Naive thymus-derived CD8-positive, alpha-beta T cell (primary cell): ENCODE measurements at regions not wholly inside any gene's neighbourhood (a gene's known extent, or its start where the extent isn't known, plus 50 kb on each side); places are given as distances from the start of the nearest gene placed in this dataset.

Source experiments
- ATAC-seq, 2 donors: fragments of 150-1000 bp; cut with Tn5 transposase in 1 of 2; sonication (Bioruptor Pico), chemical (Tn5 transposase) in 1 of 2; 1 replicate in 1 of 2; 2 replicates in 1 of 2; pipeline ENCODE4 v1.10.0; 2021; ENCODE audit warnings: mild to moderate bottlenecking in 2 of 2, moderate library complexity in 2 of 2
- POLR2A ChIA-PET: fragments of 350-600 bp; sonication (Branson Sonifier 250); formaldehyde crosslinking; loops from one replicate; lab custom pipeline; 2021; ENCODE audit warnings: antibody characterized with exemption; lab: Charles Lee
- DNase-seq, 10 donors: peaks; one replicate each; pipeline versions ENCODE4 v3.0.0 to v3.0.0-alpha.2; 2020 to 2022
- H3K27ac Mint-ChIP-seq, 10 donors: one replicate each; pipeline ENCODE4 v1.8.0; 2020 to 2022; ENCODE audit warnings: mild to moderate bottlenecking in 10 of 10, mixed read lengths in 10 of 10, moderate library complexity in 4 of 10, inconsistent platforms in 1 of 10
- H3K27me3 Mint-ChIP-seq, 5 donors: one replicate each; pipeline ENCODE4 v1.8.0; 2021 to 2022; ENCODE audit warnings: mixed read lengths in 5 of 5
- H3K36me3 Mint-ChIP-seq, 3 donors: one replicate each; pipeline ENCODE4 v1.8.0; 2020 to 2022; ENCODE audit warnings: mixed read lengths in 3 of 3, mild to moderate bottlenecking in 2 of 3, inconsistent platforms in 1 of 3
- H3K4me1 Mint-ChIP-seq, 4 donors: one replicate each; pipeline ENCODE4 v1.8.0; 2021 to 2022; ENCODE audit warnings: mixed read lengths in 4 of 4
- H3K4me3 Mint-ChIP-seq, 10 donors: one replicate each; pipeline ENCODE4 v1.8.0; 2020 to 2022; ENCODE audit warnings: mild to moderate bottlenecking in 10 of 10, mixed read lengths in 10 of 10, moderate library complexity in 6 of 10, inconsistent platforms in 1 of 10
- H3K9me3 Mint-ChIP-seq, 9 donors: one replicate each; pipeline ENCODE4 v1.8.0; 2020 to 2022; ENCODE audit warnings: mixed read lengths in 9 of 9, mild to moderate bottlenecking in 3 of 9, inconsistent platforms in 1 of 9, moderate library complexity in 1 of 9

DNA sequence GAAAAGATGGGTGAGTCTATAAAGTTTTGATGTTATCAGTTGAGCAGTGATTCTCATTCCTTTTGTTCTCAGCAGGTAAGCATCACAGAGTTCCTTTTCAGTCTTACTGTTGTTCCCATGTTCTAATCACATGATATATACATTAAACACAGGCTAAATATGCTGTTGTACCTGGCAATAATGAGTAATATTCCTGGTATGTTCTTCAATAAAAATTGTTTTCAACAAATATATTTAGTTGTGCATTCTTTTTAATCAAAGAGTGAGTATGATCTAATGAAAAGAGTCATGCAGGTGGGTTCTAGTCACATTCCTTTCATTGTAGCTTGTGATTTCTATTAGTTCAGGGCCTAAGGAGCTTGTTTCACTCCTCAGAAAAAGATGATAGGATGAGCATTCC, 288.3 kb upstream of the NETO1 start:
- no peak for ATAC-seq
- H3K9me3 Mint-ChIP-seq, result peaks cover 0 to 8% (median 0%) of the 10 kb centered on the region in 9 donors
- DNase-seq, result no peak
- H3K4me1 Mint-ChIP-seq, result no peaks in the 10 kb centered on the region
- H3K36me3 Mint-ChIP-seq, result no peaks in the 10 kb centered on the region
- POLR2A ChIA-PET, result no interaction called here
- H3K27ac Mint-ChIP-seq, result no peak overlapping the region
- no peak overlapping the region for H3K4me3 Mint-ChIP-seq
- no peaks in the 10 kb centered on the region for H3K27me3 Mint-ChIP-seq

DNA sequence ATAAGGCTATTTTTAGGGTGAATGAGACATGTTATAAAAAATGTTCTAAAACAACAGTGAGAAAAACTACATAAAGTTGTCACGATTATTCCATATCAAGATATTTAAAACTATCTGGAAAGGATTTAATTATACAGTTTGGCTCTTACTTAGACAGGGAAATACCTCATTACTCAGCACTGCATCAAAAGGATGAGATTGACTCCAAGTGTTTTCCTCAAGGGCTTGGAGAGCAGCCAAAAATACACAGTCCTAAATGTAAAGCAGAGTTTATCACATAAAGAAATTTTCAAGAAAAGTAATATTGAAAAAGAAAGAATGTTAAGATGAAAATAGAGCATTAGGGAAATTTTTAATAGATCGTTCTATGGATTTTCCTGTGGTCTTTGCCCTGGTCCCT, 285.5 kb upstream of the NETO1 start:
- no peaks in the 10 kb centered on the region for H3K36me3 Mint-ChIP-seq

DNA sequence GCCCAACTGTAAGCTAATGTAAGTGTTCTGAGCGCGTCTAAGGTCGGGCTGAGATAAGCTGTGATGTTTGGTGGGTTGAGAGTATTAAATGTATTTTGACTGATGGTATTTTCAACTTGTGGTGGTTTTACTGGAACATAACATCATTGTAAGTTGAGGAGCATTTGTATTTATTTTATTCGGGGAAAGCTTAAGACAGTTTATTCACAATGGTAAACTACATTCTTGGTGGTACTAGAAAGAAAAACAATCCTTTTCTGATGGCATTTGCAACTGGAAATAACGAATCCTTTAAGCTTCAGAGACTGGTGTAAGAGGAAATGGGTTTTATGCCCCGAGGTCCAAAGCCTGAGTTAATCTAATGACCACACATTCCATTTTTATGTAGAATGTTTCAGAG, 283.3 kb upstream of the NETO1 start:
- Mint-ChIP-seq H3K9me3 (peaks cover 0 to 9% (median 0%) of the 10 kb centered on the region in 9 donors), H3K36me3 (no peaks in the 10 kb centered on the region), H3K27me3 (no peaks in the 10 kb centered on the region), H3K27ac (no peak overlapping the region), H3K4me3 (no peak overlapping the region), H3K4me1 (no peaks in the 10 kb centered on the region)
- no peak for DNase-seq
- no peak for ATAC-seq
- POLR2A ChIA-PET, result no interaction called here

More for the DNA sequence above, 285.5 kb upstream of the NETO1 start:
- H3K4me3 Mint-ChIP-seq, result no peak overlapping the region
- no peak for DNase-seq
- peaks cover 0 to 4% (median 0%) of the 10 kb centered on the region in 9 donors for H3K9me3 Mint-ChIP-seq
- no peak for ATAC-seq
- H3K4me1 Mint-ChIP-seq, result no peaks in the 10 kb centered on the region
- POLR2A ChIA-PET, result no interaction called here
- H3K27me3 Mint-ChIP-seq, result no peaks in the 10 kb centered on the region
- H3K27ac Mint-ChIP-seq, result no peak overlapping the region

DNA sequence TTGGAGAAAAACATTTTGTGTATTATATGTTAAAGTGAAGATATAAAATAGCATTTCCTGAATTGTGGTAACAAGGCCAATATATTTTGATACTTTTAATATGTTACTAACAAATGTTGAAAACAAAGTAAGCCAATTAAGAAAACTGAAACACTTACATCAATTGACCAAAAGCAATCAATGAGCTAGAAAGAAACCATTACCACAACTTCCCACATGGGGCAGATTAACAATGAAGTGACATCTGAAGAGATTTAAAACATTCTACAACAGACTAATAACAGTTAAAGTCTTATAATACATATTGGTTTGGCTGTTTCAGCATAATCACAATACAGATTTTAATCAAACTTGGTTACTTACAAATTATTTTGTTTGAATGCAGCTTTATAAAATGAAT, 282.4 kb upstream of the NETO1 start:
- H3K9me3 Mint-ChIP-seq, result peaks cover 0 to 9% (median 0%) of the 10 kb centered on the region in 9 donors
- H3K36me3 Mint-ChIP-seq, result no peaks in the 10 kb centered on the region
- H3K27ac Mint-ChIP-seq, result no peak overlapping the region
- POLR2A ChIA-PET, result no interaction called here
- no peaks in the 10 kb centered on the region for H3K27me3 Mint-ChIP-seq
- DNase-seq, result no peak
- ATAC-seq, result no peak
- H3K4me3 Mint-ChIP-seq, result no peak overlapping the region
- no peaks in the 10 kb centered on the region for H3K4me1 Mint-ChIP-seq

DNA sequence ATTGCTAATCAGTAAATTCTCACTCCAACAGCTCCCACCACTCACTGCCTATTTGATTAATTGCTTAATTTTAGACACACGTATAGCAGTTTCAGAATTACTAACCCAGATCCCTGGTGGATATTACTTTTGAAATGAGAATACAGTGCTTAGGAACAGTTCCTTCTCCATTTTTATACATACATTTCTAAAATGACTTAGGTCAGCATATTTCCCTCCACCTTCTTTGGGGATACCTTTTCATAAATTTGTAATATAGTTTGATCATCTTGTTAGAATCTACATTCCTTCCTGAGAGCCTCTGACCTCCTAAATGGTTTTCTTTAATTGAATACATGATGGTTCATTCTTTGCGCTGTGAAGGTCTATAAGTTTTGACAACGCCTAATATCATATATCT, 279.8 kb upstream of the NETO1 start:
- POLR2A ChIA-PET, result no interaction called here
- Mint-ChIP-seq H3K27me3 (no peaks in the 10 kb centered on the region), H3K36me3 (no peaks in the 10 kb centered on the region), H3K9me3 (peaks cover 0 to 9% (median 0%) of the 10 kb centered on the region in 9 donors), H3K27ac (no peak overlapping the region), H3K4me1 (no peaks in the 10 kb centered on the region), H3K4me3 (no peak overlapping the region)
- no peak for DNase-seq
- ATAC-seq, result no peak

DNA sequence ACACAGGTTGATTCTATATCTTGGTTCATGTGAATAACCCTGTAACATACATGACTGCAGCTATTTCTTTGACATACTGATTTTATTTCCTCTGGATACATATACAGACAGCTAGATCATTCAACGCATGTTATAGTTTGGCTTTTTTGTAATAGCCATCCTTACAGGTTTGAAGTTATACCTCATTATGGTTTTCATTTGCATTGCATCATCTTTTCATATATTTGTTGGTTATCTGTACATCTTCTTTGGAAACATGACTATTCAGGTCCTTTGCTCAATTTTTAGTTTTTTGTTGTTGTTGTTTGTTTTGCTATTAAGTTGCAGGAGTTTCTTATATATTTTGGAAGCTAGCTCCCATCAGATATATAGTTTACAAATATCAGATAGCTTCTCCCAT, 276.2 kb upstream of the NETO1 start:
- H3K27me3 Mint-ChIP-seq, result no peaks in the 10 kb centered on the region
- no peak for ATAC-seq
- no peak overlapping the region for H3K27ac Mint-ChIP-seq
- H3K9me3 Mint-ChIP-seq, result peaks cover 0 to 7% (median 0%) of the 10 kb centered on the region in 9 donors
- H3K36me3 Mint-ChIP-seq, result no peaks in the 10 kb centered on the region
- no peak for DNase-seq
- H3K4me1 Mint-ChIP-seq, result no peaks in the 10 kb centered on the region
- POLR2A ChIA-PET, result no interaction called here
- no peak overlapping the region for H3K4me3 Mint-ChIP-seq

DNA sequence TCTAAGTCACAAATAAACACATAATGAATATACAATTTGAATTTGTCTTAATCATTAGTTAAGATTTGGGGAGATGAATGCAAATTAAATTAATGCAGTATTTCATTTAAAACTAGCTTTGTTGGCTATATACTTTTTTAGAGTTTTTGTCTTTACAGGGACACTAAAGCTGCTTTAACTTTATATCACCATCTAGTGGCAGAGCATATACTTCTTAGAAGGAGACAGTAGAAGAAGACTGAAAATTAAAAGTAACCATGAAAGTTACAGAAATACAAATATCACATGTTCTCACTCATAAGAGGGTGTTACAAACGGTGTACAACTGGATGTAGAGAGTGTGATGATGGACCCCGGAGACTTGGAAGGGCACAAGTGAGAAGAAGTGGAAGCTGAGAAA, 268.3 kb upstream of the NETO1 start:
- no peak for DNase-seq
- POLR2A ChIA-PET, result no interaction called here
- peaks cover 0 to 12% (median 2%) of the 10 kb centered on the region in 9 donors for H3K9me3 Mint-ChIP-seq
- H3K27ac Mint-ChIP-seq, result no peak overlapping the region
- no peaks in the 10 kb centered on the region for H3K27me3 Mint-ChIP-seq
- H3K4me1 Mint-ChIP-seq, result no peaks in the 10 kb centered on the region
- H3K36me3 Mint-ChIP-seq, result no peaks in the 10 kb centered on the region
- H3K4me3 Mint-ChIP-seq, result no peak overlapping the region
- ATAC-seq, result no peak

DNA sequence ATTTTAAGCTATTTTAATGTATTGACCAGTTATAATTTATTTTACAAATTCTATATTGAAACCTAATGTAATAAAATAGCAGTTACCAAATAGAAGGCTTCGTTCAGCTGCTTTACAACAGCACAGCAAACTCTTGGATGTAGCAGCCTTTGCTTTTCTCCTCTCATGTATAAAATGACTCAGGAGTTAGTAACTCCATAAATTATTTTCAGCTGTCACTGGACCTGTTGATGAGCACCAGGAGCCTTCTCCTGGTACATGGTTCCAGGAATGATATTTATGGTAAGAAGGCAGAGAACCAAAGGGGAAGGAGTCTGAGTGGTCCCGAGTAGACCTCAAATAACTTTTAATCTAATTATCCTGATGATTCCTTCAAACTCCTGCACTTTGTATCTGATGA, 256.4 kb upstream of the NETO1 start:
- Mint-ChIP-seq H3K36me3 (no peaks in the 10 kb centered on the region), H3K9me3 (peaks cover 0 to 16% (median 2%) of the 10 kb centered on the region in 9 donors), H3K27me3 (no peaks in the 10 kb centered on the region), H3K4me3 (no peak overlapping the region), H3K4me1 (peaks cover 0 to 7% (median under 1%) of the 10 kb centered on the region in 4 donors), H3K27ac (no peak overlapping the region)
- no peak for DNase-seq
- no peak for ATAC-seq
- POLR2A ChIA-PET, result no interaction called here

DNA sequence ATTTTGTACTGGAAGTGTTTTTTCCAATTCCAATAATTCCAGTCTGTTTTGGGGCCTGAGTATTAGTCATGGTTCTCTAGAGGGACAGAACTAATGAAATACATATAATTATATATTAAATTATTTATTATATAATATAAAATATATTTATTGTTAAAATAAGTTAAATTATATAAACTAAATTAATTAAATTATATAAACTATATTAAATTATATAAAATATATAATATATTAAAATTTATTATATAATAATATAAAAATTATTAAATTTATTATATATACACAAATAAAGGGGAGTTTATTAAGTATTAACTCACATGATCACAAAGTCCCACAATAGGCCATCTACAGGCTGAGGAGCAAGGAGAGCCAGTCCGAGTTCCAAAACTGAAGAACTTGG, 253.4 kb upstream of the NETO1 start:
- Mint-ChIP-seq H3K36me3 (no peaks in the 10 kb centered on the region), H3K4me1 (peaks cover 0 to 7% (median under 1%) of the 10 kb centered on the region in 4 donors), H3K4me3 (no peak overlapping the region), H3K27ac (no peak overlapping the region), H3K9me3 (peaks cover 0 to 16% (median 0%) of the 10 kb centered on the region in 9 donors), H3K27me3 (no peaks in the 10 kb centered on the region)
- POLR2A ChIA-PET, result no interaction called here
- no peak for DNase-seq
- no peak for ATAC-seq

DNA sequence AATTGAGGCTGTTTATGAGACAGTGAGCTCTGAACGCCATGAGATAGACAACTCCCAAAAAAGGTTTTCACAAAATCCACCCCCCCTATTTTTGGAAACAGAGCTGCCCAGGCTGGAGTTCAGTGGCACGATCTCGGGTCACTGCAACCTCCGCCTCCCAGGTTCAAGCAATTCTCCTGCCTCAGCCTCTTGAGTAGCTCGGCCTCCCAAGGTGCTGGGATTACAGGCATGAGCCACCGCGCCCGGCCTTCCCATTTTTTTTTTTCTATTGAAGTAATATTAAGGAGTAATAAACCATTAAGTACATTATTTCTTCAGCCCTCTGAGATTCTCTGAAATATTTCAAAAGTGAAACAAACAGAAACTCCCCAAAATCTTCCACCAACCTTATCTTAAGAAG, 252.8 kb upstream of the NETO1 start:
- H3K27me3 Mint-ChIP-seq, result no peaks in the 10 kb centered on the region

DNA sequence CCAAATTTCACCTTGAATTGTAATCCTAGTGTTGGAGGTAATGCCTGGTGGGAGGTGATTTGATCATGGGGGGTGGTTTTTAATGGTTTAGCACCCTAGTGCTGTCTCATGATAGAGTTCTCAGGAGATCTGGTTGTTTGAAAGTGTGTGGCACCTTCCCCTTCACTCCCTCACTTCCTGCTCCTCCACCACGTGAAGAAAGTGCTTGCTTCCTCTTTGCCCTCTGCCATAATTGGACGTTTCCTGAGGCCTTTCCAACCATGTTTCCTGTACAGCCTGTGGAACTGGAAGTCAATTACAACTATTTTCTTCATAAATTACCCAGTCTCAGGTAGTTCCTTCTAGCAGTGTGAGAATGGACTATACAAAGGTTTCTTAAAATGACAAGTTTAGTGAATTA, 251.8 kb upstream of the NETO1 start:
- peaks cover 0 to 16% (median 0%) of the 10 kb centered on the region in 9 donors for H3K9me3 Mint-ChIP-seq
- ATAC-seq (no peak), DNase-seq (no peak)
- H3K27ac Mint-ChIP-seq, result no peak overlapping the region
- peaks cover 0 to 7% (median 0%) of the 10 kb centered on the region in 4 donors for H3K4me1 Mint-ChIP-seq
- POLR2A ChIA-PET, result no interaction called here
- no peaks in the 10 kb centered on the region for H3K36me3 Mint-ChIP-seq
- H3K27me3 Mint-ChIP-seq, result no peaks in the 10 kb centered on the region
- no peak overlapping the region for H3K4me3 Mint-ChIP-seq

More for the DNA sequence above, 252.8 kb upstream of the NETO1 start:
- DNase-seq, result no peak
- Mint-ChIP-seq H3K27ac (no peak overlapping the region), H3K36me3 (no peaks in the 10 kb centered on the region), H3K9me3 (peaks cover 0 to 16% (median 0%) of the 10 kb centered on the region in 9 donors), H3K4me3 (no peak overlapping the region), H3K4me1 (peaks cover 0 to 7% (median under 1%) of the 10 kb centered on the region in 4 donors)
- no peak for ATAC-seq
- POLR2A ChIA-PET, result no interaction called here

DNA sequence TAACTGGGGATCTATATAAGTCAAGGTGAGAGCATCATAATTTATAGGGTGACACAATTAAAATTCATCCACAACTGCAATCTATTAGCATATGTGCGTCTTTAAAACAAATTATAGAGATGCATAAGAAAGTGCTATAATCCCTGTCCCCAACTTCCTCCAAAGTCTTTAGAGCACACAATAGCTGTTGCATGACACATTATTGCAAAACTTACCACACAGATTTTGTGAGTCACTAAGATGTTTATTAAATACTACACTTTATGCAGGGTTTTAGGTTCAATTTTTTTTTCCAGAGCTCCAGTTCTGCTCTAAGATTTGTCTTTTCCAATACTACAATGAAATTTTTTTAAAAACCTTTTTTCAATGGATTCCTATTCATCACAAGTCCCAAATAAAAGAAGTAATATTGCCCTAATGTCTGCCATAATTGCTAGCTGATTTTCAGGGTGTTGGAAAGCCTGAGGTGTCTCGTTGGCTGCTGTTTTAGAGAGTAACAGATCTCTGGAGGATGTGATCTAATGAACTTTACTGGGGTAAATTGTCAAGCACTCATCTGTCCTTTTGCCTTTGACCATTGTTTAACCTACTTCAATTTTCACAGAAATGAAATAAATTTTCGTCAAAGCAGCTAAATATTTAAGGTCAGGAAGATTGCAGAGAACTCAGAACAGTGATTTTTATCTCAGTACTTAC, 250.5 kb upstream of the NETO1 start:
- Mint-ChIP-seq H3K36me3 (no peaks in the 10 kb centered on the region), H3K27ac (no peak overlapping the region), H3K27me3 (no peaks in the 10 kb centered on the region), H3K9me3 (peaks cover 0 to 16% (median 0%) of the 10 kb centered on the region in 9 donors), H3K4me1 (peaks cover 0 to 7% (median 0%) of the 10 kb centered on the region in 4 donors), H3K4me3 (no peak overlapping the region)
- POLR2A ChIA-PET, result no interaction called here
- ATAC-seq, result no peak
- DNase-seq, result no peak

DNA sequence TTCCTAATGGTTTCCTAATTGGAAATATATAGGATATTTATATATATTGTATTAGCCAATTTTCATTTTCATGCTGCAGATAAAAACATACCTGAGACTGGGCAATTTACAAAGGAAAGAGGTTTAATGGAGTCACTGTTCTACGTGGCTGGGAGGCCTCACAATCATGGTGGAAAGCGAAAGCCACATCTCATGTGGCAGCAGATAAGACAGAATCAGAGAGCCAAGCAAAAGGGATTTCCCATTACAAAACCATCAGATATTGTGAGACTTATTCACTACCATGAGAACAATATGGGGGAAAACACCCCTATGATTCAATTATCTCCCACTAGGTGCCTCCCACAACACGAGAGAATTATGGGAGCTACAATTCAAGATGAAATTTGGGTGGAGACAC, 242.5 kb upstream of the NETO1 start:
- H3K27me3 Mint-ChIP-seq, result no peaks in the 10 kb centered on the region
- ATAC-seq, result no peak
- DNase-seq, result no peak
- H3K27ac Mint-ChIP-seq, result no peak overlapping the region
- no peak overlapping the region for H3K4me3 Mint-ChIP-seq
- POLR2A ChIA-PET, result no interaction called here
- H3K36me3 Mint-ChIP-seq, result no peaks in the 10 kb centered on the region
- H3K9me3 Mint-ChIP-seq, result peaks cover 0 to 13% (median 0%) of the 10 kb centered on the region in 9 donors
- H3K4me1 Mint-ChIP-seq, result no peaks in the 10 kb centered on the region

DNA sequence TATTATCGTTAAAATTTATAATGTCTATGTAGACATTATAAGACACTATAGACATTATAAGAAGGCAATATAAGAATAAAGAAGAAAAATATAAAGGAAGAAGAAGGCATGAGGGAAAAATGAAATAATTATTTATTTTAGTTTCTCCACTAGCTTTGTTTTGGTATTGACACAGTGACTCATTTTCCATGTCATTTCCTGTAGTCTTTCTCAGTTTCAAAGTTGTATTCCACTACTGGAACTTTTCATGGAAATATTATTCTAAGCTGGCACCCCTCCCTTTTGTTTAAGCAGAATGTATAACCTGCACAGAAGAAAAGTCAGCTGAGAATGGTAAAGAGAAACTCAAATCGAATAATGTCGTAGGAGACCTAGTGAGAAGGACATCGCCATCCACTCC, 234.2 kb upstream of the NETO1 start:
- Mint-ChIP-seq H3K27me3 (peaks cover 0 to 2% (median 0%) of the 10 kb centered on the region in 5 donors), H3K27ac (no peak overlapping the region), H3K4me1 (no peaks in the 10 kb centered on the region), H3K9me3 (peaks cover 0 to 5% (median 3%) of the 10 kb centered on the region in 9 donors), H3K4me3 (no peak overlapping the region), H3K36me3 (no peaks in the 10 kb centered on the region)
- POLR2A ChIA-PET, result no interaction called here
- DNase-seq (no peak), ATAC-seq (no peak)
